ENCODE measurements at regions not wholly inside any gene's neighbourhood (a gene's known extent, or its start where the extent isn't known, plus 50 kb on each side); places are given as distances from the start of the nearest gene placed in this dataset.

- no peak for TF ChIP-seq CTCF (IDR thresholded peaks at IDR 0.05)
- TF ChIP-seq POLR2A (IDR thresholded peaks at IDR 0.05) = no peak
These were observed 179.9 kb upstream of the NPVF start for GRCh38 chr7:25408012-25408687.
